Fibroblast of villous mesenchyme (primary cell): ENCODE measurements at regions not wholly inside any gene's neighbourhood (a gene's known extent, or its start where the extent isn't known, plus 50 kb on each side); places are given as distances from the start of the nearest gene placed in this dataset.

Source experiments
- DNase-seq: peaks from one replicate; pipeline ENCODE4 v3.0.0-alpha.2; 2010; ENCODE audit warnings: low read depth
- H3K4me3 ChIP-seq: 2 replicates; pipeline ENCODE4 v1.5.1; 2011; ENCODE audit warnings: low read depth, mild to moderate bottlenecking, low read length
- TF ChIP-seq, protein P1 (sequence below): IDR thresholded peaks from 2 replicates; pipeline ENCODE4 v1.5.1; 2012; ENCODE audit warnings: low read depth, mild to moderate bottlenecking, low read length; ENCODE audit not compliant: insufficient read depth

DNA sequence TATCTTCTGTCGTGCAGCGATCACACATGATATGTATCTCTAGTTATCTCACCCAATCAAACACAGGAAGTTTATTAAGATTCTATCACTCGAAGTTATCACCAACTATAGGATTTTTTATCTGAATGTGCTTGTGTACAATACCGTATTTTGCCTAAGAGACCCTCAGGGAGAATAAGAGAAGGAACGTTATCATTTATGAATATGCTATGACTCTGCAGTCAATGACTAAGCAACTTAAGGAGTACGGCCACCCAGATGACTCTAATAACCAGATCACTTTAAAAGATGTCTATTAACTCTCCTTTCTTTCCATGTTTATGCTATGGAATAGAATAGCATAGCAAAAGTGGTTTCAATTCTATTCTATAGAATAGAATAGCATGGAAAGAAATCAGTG is 486.4 kb downstream of the BCL11B start:
- DNase-seq = no peak
- no peak overlapping the region for H3K4me3 ChIP-seq
- TF ChIP-seq, protein P1, sequence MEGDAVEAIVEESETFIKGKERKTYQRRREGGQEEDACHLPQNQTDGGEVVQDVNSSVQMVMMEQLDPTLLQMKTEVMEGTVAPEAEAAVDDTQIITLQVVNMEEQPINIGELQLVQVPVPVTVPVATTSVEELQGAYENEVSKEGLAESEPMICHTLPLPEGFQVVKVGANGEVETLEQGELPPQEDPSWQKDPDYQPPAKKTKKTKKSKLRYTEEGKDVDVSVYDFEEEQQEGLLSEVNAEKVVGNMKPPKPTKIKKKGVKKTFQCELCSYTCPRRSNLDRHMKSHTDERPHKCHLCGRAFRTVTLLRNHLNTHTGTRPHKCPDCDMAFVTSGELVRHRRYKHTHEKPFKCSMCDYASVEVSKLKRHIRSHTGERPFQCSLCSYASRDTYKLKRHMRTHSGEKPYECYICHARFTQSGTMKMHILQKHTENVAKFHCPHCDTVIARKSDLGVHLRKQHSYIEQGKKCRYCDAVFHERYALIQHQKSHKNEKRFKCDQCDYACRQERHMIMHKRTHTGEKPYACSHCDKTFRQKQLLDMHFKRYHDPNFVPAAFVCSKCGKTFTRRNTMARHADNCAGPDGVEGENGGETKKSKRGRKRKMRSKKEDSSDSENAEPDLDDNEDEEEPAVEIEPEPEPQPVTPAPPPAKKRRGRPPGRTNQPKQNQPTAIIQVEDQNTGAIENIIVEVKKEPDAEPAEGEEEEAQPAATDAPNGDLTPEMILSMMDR = no peak

DNA sequence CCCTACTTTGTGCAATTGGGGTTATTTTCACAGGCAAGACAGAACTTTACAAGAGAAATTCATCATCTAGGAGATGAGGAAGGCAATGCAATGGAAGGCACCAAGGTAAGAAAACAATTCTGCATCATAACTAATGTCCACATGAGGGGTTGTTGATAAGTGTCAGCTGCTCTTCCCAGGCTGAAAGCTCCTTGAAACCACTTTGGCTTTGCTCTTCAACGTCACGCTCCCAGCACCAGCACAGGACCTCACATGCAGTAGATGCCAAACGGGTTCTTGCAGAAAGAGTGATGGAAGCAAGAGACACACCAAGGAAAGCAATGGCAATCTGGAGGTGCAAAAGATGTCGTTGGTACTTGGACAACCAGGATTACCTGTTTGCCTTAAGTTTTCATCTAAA is 485.5 kb downstream of the BCL11B start:
- TF ChIP-seq, protein P1 = no peak
- H3K4me3 ChIP-seq = no peak overlapping the region
- no peak for DNase-seq

DNA sequence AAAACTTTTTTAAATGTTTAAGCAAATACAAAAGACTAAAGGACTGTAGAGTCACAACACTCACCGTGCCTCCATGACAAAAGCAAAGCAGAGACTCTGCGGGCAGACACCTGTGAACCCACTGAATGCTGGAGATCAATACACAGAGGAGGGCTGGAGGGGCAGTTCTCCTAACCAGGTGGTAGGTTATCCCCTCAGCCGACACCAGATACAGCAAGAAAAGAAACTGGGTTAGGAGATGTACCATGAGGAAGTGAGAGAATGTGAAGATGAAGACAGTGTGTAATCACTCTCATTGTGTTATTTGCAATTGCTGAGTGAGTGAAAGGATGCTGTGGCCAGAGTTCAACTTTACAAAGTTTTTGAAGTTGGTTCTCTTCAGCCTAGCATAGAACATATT is 480.3 kb downstream of the BCL11B start:
- no peak for DNase-seq
- H3K4me3 ChIP-seq = no peak overlapping the region
- TF ChIP-seq, protein P1 = no peak

DNA sequence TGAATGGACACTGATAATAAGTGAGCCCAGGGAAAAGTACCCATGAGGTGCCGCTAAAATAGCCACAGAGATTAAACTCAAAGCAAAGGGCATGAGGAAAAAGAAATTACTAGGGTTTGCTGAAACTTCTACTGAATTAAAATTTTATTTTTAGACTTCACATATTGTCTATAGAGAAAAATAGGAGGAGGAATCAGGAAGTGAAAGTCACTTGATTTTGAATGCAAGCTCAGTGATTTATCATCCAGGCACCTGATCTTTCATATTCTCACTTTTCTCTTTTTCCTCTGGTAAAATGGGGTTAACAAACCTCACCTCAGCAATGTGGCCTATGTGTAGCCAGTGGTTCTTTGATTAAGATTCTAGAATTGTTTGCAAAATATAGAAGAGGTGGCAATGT is 479.8 kb downstream of the BCL11B start:
- DNase-seq = no peak
- TF ChIP-seq, protein P1 = no peak
- no peak overlapping the region for H3K4me3 ChIP-seq

DNA sequence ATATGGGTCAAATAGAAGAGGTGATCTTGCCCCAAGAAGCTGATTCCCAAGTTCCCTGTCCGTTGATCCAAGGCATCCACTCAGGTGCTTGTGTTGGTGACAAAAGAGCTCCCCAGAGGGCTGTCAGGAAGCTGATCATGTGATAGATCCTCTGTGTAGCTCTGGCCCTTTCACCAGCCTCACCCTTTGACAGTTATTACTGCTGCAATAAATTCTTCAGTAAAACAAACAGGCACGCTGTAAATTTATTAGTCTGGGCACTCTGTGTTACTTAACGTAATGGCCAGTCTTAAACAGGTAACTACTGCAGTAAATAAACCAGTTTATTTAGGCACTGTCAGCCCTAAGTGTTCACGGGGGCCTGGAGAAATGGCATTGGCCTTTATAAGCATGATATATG is 473.9 kb downstream of the BCL11B start:
- DNase-seq = no peak
- TF ChIP-seq, protein P1 = no peak
- no peak overlapping the region for H3K4me3 ChIP-seq

DNA sequence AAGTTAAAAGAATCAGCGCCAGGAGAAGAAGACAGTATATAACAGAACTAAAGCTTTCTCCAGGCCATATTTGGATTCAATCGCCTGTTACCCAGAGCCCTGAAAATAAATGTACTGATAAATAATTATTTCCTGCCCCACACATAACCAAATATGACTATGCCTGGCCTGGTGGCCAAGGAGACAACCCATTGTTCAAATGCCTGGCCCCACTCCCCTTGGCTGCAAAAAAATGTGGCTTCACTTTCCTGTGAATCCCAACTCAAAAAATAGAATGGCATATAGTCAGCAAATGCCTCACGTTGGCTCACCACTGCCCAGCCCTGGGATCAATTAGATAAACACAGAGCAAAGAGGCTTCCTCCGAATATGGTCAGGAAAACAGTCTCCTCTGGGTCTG is 472.1 kb downstream of the BCL11B start:
- TF ChIP-seq, protein P1 = no peak
- DNase-seq = no peak
- no peak overlapping the region for H3K4me3 ChIP-seq

DNA sequence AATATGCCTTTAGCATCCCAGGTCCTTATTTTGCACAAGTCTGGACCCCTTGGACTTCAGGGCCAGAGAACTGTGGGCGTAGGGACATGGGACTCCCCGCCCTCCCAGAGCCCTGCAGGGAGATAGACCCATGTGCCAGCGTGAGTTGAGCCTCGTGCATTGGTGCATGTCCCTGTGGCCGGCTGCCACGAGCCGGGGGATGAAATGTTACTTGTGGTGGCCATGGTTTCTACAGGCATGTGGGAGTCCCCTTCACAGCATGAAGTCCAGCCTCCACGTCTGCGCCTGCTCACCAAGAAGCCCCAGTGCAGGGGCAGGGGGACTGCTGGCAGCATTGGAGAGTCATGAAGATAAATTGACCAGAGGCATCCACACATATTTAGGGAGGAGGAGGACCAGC is 470.0 kb downstream of the BCL11B start:
- TF ChIP-seq, protein P1 = no peak
- no peak for DNase-seq

More for the DNA sequence above, 470.0 kb downstream of the BCL11B start:
- no peak overlapping the region for H3K4me3 ChIP-seq
